GM21526 (cell line): ENCODE measurements at regions not wholly inside any gene's neighbourhood (a gene's known extent, or its start where the extent isn't known, plus 50 kb on each side); places are given as distances from the start of the nearest gene placed in this dataset.

ENCODE experiments used
- ATAC-seq: cut with Tn5 transposase; IDR thresholded peaks from one replicate; pipeline ENCODE4 v1.9.1; 2021; ENCODE audit warnings: moderate library complexity; ENCODE audit not compliant: unreplicated experiment, low FRiP score

DNA sequence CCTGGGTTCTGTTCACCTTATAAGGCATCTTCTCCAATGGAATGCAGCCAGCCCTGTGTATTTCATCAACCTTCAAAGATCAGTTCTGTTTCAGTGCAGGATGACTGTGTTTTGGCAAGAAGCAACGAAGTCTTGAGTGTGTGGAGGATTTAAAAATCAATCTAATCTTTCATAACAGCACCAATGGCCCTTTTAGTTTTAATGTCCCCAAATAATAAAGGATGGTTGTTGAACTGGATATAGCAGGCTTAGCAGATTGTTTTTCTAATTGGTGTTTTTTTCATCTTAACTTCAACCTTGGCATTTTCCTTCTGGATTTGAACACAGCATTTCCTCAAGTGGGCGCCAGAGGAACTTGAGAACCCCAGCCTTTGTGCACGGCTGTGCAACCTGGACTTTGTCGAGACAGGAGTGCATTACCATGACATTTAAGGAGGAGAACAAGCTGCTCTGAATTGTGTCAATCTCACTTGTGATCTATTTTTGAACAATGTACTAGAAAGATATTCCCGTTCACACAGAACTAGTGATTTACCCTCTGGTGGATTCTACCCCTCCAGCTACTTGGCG, 313.3 kb upstream of the AKR1E2 start:
- no peak for ATAC-seq

- ATAC-seq: no peak
These were observed 313.8 kb upstream of the AKR1E2 start for GRCh38 chr10:4512196-4512595.

DNA sequence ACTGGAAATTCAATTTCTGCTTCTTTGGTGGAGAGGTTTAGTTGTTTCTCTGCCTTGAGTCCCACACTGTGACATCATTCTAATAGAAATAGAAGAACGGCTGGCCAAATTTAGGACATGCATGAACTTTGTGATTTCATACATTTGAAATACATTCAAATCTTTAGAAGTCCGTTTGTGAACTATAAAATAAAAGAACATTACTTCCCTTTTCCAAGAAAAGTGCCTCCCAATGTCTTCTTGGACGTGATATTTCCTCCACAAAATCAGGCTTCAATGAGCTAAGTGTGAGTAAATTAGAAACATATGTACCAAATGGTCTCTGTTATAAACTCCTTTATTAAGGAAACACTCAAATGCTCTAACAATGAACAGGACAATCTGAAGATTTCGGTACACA, 314.5 kb upstream of the AKR1E2 start:
- no peak for ATAC-seq

GRCh38 chr10:4509405-4509804, 316.6 kb upstream of the AKR1E2 start:
- no peak for ATAC-seq

GRCh38 chr10:4506095-4506494, 319.9 kb upstream of the AKR1E2 start:
- ATAC-seq: no peak

DNA sequence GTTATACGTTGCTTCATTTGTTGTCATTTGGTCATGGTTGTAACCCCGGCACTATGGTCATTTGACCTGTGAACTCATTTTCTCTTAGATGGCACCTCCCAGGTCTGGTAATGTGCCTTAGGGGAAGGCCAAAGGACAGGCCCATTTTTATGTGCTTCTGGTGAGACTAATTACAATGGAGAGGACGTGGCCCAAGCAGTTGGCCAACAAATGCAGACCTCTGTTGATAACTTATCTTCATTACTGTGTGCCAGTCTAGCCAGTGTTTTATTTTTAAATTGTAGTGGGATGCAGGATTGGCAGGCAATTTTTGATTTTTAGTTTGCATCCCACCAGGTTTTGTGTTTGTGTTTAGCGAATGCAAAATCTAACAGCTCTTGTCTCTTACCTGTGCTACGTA, 321.5 kb upstream of the AKR1E2 start:
- ATAC-seq: no peak

- no peak for ATAC-seq
These were observed 322.9 kb upstream of the AKR1E2 start for GRCh38 chr10:4503076-4503475.

DNA sequence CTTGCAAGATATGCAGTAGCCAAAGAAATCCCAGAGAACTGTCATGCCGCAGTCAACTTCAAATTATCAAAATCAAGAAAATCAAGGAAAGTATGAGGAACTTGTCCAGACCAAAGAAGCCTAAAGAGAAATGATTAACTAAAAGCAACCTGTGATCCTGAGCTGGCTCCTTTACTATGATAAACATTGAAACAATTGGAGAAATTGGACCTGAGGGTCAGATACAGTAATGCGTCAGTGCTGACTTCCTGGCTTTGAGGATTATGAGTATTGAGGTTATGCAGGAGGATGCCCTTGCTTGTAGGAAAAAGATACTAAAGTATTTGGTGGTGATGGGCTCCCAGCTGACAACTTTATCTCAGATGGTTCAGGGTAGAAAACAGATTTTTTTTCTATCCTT, 324.7 kb upstream of the AKR1E2 start:
- ATAC-seq: no peak

DNA sequence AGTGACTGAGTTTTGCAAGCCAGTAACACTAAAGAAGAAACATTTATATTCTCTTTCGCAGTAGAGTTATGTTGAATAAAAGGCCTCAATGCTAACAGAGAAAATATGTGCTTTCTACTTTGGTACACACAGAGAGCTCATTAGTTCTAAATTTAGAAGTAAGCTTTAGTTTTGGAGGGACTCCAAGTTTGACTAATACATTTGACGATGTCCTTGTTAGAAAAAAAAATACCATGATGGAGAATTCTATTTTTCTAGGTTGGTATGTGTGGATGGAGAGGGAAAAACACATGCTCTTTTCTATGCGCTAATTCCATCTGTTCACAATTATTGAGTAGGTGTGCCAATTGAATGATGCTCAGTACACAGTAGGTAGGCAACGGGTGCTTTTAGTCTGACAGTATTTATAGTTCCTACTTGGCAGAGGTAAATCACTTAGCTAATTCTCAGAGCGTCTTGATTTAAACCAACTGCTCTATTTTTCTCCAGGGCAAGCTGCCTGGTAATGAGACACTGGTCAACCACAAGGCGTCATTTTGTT, 327.2 kb upstream of the AKR1E2 start:
- ATAC-seq: no peak

DNA sequence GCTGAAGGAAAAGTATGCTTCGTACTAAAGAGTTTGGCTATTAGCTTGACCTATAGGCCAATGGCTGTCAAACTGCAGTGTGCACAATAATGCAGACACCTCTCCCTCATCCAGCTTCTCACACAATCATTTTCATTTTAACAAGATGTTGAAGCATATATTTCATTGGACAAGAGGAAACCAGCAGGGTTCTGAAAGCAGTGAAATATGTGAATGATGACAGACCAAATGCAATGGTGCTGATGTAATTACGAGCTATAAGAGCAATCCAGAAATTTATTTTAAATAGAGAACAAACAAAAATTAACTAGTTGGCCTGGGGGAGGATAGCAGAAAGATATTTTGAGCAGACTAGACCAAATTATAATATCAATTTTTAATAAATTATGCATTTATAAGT, 331.5 kb upstream of the AKR1E2 start:
- no peak for ATAC-seq

DNA sequence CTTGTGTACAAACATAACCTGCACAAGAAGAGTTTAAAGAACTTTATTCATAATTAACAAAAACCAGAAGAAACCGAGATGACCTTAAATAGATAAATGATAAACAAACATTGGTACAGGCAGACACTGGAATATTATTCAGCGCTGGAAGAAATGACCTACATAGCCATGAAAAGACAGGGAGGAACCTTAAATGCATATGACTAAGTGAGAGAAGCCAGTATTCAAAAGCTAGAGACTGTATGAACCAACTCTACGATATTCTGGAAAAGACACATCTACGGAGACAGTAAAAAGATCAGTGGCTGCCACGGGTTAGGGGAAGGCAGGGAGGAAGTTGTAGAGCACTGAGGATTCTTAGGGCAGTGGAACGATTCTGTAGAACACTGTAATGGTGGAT, 333.8 kb upstream of the AKR1E2 start:
- no peak for ATAC-seq

- no peak for ATAC-seq
These were observed 337.1 kb upstream of the AKR1E2 start for GRCh38 chr10:4488904-4489303.

DNA sequence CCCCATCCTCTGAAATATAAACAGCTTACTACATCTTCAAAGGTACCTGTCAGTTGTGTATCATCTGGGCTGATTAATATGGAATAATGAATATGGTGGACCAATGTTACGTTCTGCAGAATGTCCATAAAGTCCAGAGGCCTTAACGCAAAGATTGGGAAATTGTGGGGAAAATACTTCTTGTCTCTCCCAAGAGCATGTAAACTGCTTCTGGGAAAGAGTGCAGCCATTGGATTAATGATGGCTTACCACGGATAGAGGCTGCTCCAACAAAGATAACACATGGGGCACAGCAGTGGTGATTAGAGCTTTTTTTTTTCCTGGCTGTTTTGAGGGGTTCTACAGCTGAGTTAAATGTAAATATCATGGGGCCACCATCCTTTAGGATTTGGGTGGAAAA, 340.4 kb upstream of the AKR1E2 start:
- no peak for ATAC-seq

- ATAC-seq: no peak
These were observed 342.2 kb upstream of the AKR1E2 start for GRCh38 chr10:4483811-4484210.

- ATAC-seq: no peak
These were observed 343.3 kb upstream of the AKR1E2 start for GRCh38 chr10:4482659-4483058.

DNA sequence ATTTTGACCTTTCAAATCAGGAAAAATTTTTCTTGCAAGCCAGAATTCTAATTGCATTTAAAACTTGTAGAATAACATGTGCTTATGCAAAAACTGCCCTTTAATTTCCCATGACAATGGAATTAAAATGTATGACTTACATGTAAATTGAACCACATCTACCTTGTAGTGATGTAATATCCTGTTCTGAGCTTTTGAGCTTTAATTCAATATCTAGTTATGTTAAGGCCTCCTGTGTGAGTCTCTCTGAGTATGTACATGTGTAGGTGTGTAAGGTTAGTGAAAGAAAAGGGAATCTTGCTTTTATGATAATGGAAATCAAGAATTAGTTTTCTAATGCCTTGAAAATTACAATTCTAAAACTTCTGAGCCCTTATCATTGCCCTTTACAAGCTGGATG, 344.8 kb upstream of the AKR1E2 start:
- ATAC-seq: no peak

DNA sequence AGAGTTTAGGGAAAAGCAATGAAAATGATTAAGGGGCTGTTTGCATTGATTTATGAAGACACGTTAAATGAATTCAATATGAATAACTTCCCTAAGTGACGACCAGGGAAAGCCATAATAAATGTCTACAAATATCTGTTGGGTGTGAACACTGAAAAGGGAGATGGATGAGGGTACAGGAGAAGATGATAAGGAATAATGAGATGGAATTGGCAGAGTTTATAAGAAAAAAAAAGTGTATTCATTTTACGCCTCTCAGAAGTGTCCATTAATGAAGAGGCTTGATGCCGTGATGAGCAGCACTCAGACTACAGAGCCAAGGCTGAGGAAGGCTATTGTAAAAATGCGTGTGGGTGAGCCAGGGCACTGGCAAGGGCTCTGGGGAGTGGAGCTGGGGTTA, 346.7 kb upstream of the AKR1E2 start:
- ATAC-seq: no peak

- no peak for ATAC-seq
These were observed 348.3 kb upstream of the AKR1E2 start for GRCh38 chr10:4477664-4478063.

- no peak for ATAC-seq
These were observed 350.0 kb upstream of the AKR1E2 start for GRCh38 chr10:4475827-4476490.

DNA sequence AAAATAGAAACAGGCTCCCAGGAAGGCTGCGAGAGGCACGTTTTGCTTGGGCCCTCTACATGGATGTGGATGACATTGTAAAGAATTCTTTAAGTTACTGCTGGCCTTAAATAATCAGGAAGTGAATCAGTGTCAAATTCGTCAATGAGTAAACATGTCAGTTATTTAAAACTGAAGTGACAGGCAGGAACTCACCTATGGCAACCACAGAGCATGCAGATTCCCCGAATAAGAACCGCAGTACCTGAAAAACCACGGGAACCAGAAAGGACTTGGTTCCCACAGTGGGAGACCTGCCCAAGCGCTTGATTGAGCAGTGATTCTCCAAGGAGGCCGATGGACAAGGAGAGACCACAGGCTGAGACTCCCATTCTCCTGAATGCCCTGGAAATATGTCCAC, 351.2 kb upstream of the AKR1E2 start:
- ATAC-seq: no peak

DNA sequence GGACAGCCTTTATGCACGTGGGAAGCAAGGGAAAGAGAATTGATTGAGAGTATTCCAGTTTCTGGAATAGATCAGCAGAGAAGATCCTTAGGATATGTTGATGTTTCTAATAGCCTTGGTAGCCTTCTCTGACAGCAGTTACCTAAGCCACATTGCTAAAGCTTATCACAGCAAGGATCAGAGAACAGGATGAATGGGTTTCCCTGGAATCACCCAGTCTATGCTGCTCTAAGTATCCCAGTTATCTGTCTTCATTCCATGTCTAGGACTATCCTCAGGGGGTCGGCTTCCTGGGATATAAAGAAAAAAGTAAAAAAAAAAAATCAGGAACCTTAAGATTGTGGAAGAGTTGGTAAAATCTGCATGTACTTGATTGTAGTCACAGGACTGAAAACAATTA, 352.0 kb upstream of the AKR1E2 start:
- ATAC-seq: no peak

- ATAC-seq: no peak
These were observed 353.7 kb upstream of the AKR1E2 start for GRCh38 chr10:4472190-4472904.
